OCI-LY7 (cell line): ENCODE measurements at regions not wholly inside any gene's neighbourhood (a gene's known extent, or its start where the extent isn't known, plus 50 kb on each side); places are given as distances from the start of the nearest gene placed in this dataset.

ENCODE experiments used
- BruUV-seq: library from RNA; stranded (reverse); fragments of 400-500 nt; replicated peaks from 2 replicates; lab custom pipeline; 2021; lab: Mats Ljungman, UMichigan
- CTCF ChIA-PET: fragments of 300-600 bp; sonication (Branson Sonifier 250); formaldehyde crosslinking; loops from one replicate; lab custom pipeline; 2022; ENCODE audit warnings: antibody characterized with exemption; ENCODE audit not compliant: unreplicated experiment; lab: Charles Lee
- POLR2A ChIA-PET: fragments of 300-600 bp; sonication (Branson Sonifier 250); formaldehyde crosslinking; loops from one replicate; lab custom pipeline; 2022; ENCODE audit warnings: antibody characterized with exemption; lab: Charles Lee
- DNase-seq: peaks from one replicate; pipeline ENCODE4 v3.0.0-alpha.2; 2015; ENCODE audit warnings: low spot score
- H2AFZ ChIP-seq: fragments of 200-600 bp; sonication (generic), shearing (Covaris generic); 2 replicates; pipeline ENCODE4 v1.6.1; 2014; ENCODE audit warnings: mild to moderate bottlenecking, antibody characterized with exemption, low read length, moderate library complexity
- H3K27ac ChIP-seq: fragments of 200-600 bp; sonication (generic); 2 replicates; pipeline ENCODE4 v1.5.1; 2014; ENCODE audit warnings: mixed run types, low read depth, mild to moderate bottlenecking, moderate library complexity, low read length, inconsistent platforms; ENCODE audit not compliant: poor library complexity, severe bottlenecking
- H3K36me3 ChIP-seq: fragments of 200-600 bp; sonication (generic); 2 replicates; pipeline ENCODE4 v1.6.1; 2014; ENCODE audit warnings: mild to moderate bottlenecking, antibody characterized with exemption, low read length, moderate library complexity, mixed read lengths; ENCODE audit not compliant: insufficient read depth
- H3K4me1 ChIP-seq: fragments of 200-600 bp; sonication (generic); 2 replicates; pipeline ENCODE4 v1.5.1; 2014; ENCODE audit warnings: mild to moderate bottlenecking, low read length; ENCODE audit not compliant: insufficient read depth, poor library complexity, severe bottlenecking
- H3K4me2 ChIP-seq: fragments of 200-600 bp; sonication (generic); 2 replicates; pipeline ENCODE4 v1.6.1; 2014; ENCODE audit warnings: mild to moderate bottlenecking, low read length
- H3K4me3 ChIP-seq: fragments of 200-600 bp; sonication (generic); 2 replicates; pipeline ENCODE4 v1.5.1; 2014; ENCODE audit warnings: mild to moderate bottlenecking, low read depth, low read length; ENCODE audit not compliant: poor library complexity, severe bottlenecking
- H3K79me2 ChIP-seq: fragments of 200-600 bp; sonication (generic); 2 replicates; pipeline ENCODE4 v1.6.1; 2016; ENCODE audit warnings: low read depth, mild to moderate bottlenecking, low read length, moderate library complexity, mixed read lengths; ENCODE audit not compliant: insufficient read depth
- H3K9me2 ChIP-seq: fragments of 200-600 bp; sonication (generic); 2 replicates; pipeline ENCODE4 v1.6.1; 2016; ENCODE audit warnings: mild to moderate bottlenecking, low read length, mixed read lengths; ENCODE audit not compliant: insufficient read depth
- H3K9me3 ChIP-seq: fragments of 200-600 bp; sonication (generic); 2 replicates; pipeline ENCODE4 v1.6.1; 2014; ENCODE audit warnings: mild to moderate bottlenecking, mixed run types, low read length, mixed read lengths
- H4K20me1 ChIP-seq: fragments of 200-600 bp; sonication (generic); 2 replicates; pipeline ENCODE4 v1.6.1; 2014; ENCODE audit warnings: mild to moderate bottlenecking, antibody characterized with exemption, low read length, moderate library complexity, mixed read lengths; ENCODE audit not compliant: insufficient read depth
- CTCF ChIP-seq: fragments of 200-600 bp; sonication (generic); conservative IDR thresholded peaks from 2 replicates; pipeline ENCODE4 v1.5.1; 2014; ENCODE audit warnings: mild to moderate bottlenecking, antibody characterized with exemption, low read length, moderate library complexity, mixed read lengths
- EZH2phosphoT487 ChIP-seq: fragments of 200-600 bp; sonication (generic); IDR thresholded peaks from 2 replicates; pipeline ENCODE4 v1.6.1; 2018; ENCODE audit warnings: low read depth, borderline replicate concordance, mild to moderate bottlenecking, mixed run types, antibody characterized with exemption, low read length, moderate library complexity, mixed read lengths
- intact Hi-C: fragments of 100-400 bp; cut with micrococcal nuclease; formaldehyde crosslinking; loops from one replicate; pipeline ENCODE4 v1.10.0; 2022; ENCODE audit not compliant: unreplicated experiment

- Histone ChIP-seq H3K4me1 (no peaks in the 10 kb centered on the region), H3K27ac (no peak overlapping the region), H3K4me2 (no peak overlapping the region), H3K9me3 (no peaks in the 10 kb centered on the region), H3K9me2 (no peaks in the 10 kb centered on the region), H2AFZ (no peak overlapping the region), H3K79me2 (no peaks in the 10 kb centered on the region), H4K20me1 (no peaks in the 10 kb centered on the region; the same call in 1 of the 2 replicates), H3K36me3 (no peaks in the 10 kb centered on the region), H3K4me3 (no peak overlapping the region)
- ChIA-PET CTCF (no interaction called here), POLR2A (interaction anchor here (1.2 kb wide), 1 partner anchor 14 kb away, joined by 3 read pairs; no protein-coding TSS in a partner anchor)
- intact Hi-C loops, result no loop called here
- no peak for DNase-seq
- TF ChIP-seq CTCF (no peak), EZH2phosphoT487 (no peak)
- BruUV-seq, result no TSS peak
These were observed 367.3 kb downstream of the UTRN start for GRCh38 chr6:144652292-144652891.

DNA sequence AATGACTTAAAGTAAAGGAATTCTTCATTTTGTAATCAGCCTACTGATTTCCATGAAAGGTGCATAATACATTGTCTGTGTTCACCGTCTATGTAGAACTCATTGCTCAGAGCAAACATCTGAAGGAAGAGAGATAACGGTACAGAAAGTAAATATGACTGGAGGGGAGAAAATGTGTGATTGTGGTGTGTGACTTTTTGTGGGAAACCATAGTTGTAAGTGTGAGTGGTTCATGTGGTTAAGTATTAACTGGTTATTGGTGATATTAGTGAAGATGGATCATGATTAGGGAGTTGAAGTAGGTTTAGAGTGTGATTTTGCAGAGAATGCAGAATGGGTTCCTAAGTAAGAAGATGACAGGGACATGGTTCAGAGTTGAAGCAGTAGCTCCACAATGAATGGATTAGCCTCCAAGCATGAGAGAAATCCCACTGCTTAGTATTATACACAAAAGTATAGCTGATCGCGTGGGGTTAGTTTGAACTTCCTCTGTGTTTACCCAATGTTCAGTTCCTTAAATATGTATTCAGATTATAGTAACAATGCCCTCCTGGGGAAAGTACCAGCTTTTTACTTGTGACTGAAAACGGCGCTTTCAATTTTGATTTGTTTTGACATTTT lies 368.9 kb downstream of the UTRN start:
- no peak for TF ChIP-seq EZH2phosphoT487
- TF ChIP-seq CTCF, result no peak
- no peak for DNase-seq
- H3K9me3 ChIP-seq, result no peaks in the 10 kb centered on the region
- H3K36me3 ChIP-seq, result no peaks in the 10 kb centered on the region
- no peaks in the 10 kb centered on the region for H3K79me2 ChIP-seq
- ChIA-PET POLR2A (no interaction called here), CTCF (no interaction called here)
- H4K20me1 ChIP-seq, result no peaks in the 10 kb centered on the region; the same call in 1 of the 2 replicates
- H3K4me1 ChIP-seq, result no peaks in the 10 kb centered on the region
- intact Hi-C loops, result no loop called here
- no peaks in the 10 kb centered on the region for H3K9me2 ChIP-seq
- no peak overlapping the region for H3K27ac ChIP-seq
- H2AFZ ChIP-seq, result no peak overlapping the region
- H3K4me2 ChIP-seq, result no peak overlapping the region
- BruUV-seq, result no TSS peak
- no peak overlapping the region for H3K4me3 ChIP-seq

DNA sequence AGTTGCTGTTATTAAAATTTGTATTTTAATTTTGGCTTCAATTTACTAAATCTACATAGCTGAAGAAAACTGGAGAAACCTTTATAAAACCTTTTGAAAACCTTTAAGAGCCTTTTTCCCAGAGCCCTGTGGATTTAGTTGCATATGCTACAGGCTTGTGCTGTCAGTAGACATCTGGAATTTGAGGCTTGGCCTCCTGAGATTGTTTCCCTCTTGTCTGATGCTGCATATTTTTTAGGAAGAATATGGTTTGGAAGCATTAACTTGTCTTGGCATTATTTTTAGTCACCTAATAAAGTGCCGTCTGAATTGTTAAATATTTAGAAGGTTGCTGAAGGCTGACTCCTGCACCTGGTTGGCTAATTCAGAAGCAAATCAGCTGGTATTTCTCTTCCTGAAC lies 369.4 kb downstream of the UTRN start:
- BruUV-seq, result no TSS peak
- POLR2A ChIA-PET, result interaction anchor here (0.6 kb wide), 1 partner anchor 1310 kb away, joined by 3 read pairs; the partner anchor contains the start of gene SHPRH

More for the DNA sequence above, 369.4 kb downstream of the UTRN start:
- DNase-seq, result no peak
- H3K4me2 ChIP-seq, result no peak overlapping the region
- H3K4me3 ChIP-seq, result no peak overlapping the region
- CTCF ChIA-PET, result no interaction called here
- H3K9me3 ChIP-seq, result no peaks in the 10 kb centered on the region
- intact Hi-C loops, result no loop called here
- TF ChIP-seq CTCF, result no peak
- no peak for TF ChIP-seq EZH2phosphoT487
- no peaks in the 10 kb centered on the region for H3K36me3 ChIP-seq
- H3K4me1 ChIP-seq, result no peaks in the 10 kb centered on the region
- H2AFZ ChIP-seq, result no peak overlapping the region
- H3K27ac ChIP-seq, result no peak overlapping the region
- no peaks in the 10 kb centered on the region for H3K79me2 ChIP-seq
- no peaks in the 10 kb centered on the region for H3K9me2 ChIP-seq
- H4K20me1 ChIP-seq, result no peaks in the 10 kb centered on the region; the same call in 1 of the 2 replicates
